Ascending aorta (tissue), 2 donors: ENCODE measurements at regions not wholly inside any gene's neighbourhood (a gene's known extent, or its start where the extent isn't known, plus 50 kb on each side); places are given as distances from the start of the nearest gene placed in this dataset.

Experiments
- DNase-seq, 2 donors: peaks; one replicate each; pipeline ENCODE4 v3.0.0-alpha.2; 2019; ENCODE audit warnings: low spot score in 2 of 2
- H3K27ac ChIP-seq, 2 donors: fragments of 200-600 bp; sonication (generic); one replicate each; pipeline ENCODE4 v1.5.1; 2016 to 2017; ENCODE audit warnings: mild to moderate bottlenecking in 1 of 2
- H3K27me3 ChIP-seq: fragments of 200-600 bp; sonication (generic); one replicate; pipeline ENCODE4 v1.5.1; 2017
- H3K36me3 ChIP-seq, 2 donors: fragments of 200-600 bp; sonication (generic); one replicate each; pipeline ENCODE4 v1.5.1; 2016
- H3K4me1 ChIP-seq, 2 donors: fragments of 200-600 bp; sonication (generic); one replicate each; pipeline ENCODE4 v1.5.1; 2016 to 2017; ENCODE audit warnings: mild to moderate bottlenecking in 1 of 2
- H3K4me3 ChIP-seq, 2 donors: fragments of 200-600 bp; sonication (generic); one replicate each; pipeline ENCODE4 v1.5.1; 2016 to 2017; ENCODE audit warnings: mild to moderate bottlenecking in 1 of 2
- H3K9me3 ChIP-seq, 2 donors: fragments of 200-600 bp; sonication (generic); one replicate each; pipeline ENCODE4 v1.5.1; 2016
- intact Hi-C: fragments of 100-400 bp; cut with DNase I; formaldehyde crosslinking; loops from one replicate; pipeline ENCODE4 v1.15.1; 2023
- TF ChIP-seq, protein P1 (sequence below), 3 experiments: fragments of 200-600 bp in 2 of 3; fragments of 450-650 bp in 1 of 3; sonication (generic) in 2 of 3; IDR thresholded peaks; one replicate each; pipeline ENCODE4 v1.5.1; 2016 to 2019; ENCODE audit warnings: antibody characterized with exemption in 3 of 3, mild to moderate bottlenecking in 1 of 3, moderate library complexity in 1 of 3

DNA sequence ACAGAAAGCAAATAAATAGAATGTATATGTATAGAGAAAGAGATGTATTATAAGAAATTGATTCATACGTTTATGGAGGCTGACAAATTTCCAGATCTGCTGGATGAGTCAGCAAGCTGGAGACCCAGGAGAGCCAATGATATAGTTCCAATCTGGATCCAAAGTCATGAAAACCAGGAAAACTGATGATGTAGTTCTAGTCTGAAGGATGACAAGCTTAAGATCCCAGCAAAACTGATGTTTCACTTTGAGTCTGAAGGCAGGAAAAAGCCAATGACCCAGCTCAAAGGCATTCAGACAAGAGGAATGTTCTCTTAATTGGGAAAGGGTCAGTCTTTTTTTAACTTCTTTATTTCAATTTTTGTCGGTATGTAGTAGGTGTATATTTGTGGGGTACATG, 102.6 kb downstream of the LHFPL1 start:
- H3K9me3 ChIP-seq, result no peaks in the 10 kb centered on the region
- no peaks in the 10 kb centered on the region for H3K4me1 ChIP-seq
- no peaks in the 10 kb centered on the region for H3K27me3 ChIP-seq
- TF ChIP-seq, protein P1, sequence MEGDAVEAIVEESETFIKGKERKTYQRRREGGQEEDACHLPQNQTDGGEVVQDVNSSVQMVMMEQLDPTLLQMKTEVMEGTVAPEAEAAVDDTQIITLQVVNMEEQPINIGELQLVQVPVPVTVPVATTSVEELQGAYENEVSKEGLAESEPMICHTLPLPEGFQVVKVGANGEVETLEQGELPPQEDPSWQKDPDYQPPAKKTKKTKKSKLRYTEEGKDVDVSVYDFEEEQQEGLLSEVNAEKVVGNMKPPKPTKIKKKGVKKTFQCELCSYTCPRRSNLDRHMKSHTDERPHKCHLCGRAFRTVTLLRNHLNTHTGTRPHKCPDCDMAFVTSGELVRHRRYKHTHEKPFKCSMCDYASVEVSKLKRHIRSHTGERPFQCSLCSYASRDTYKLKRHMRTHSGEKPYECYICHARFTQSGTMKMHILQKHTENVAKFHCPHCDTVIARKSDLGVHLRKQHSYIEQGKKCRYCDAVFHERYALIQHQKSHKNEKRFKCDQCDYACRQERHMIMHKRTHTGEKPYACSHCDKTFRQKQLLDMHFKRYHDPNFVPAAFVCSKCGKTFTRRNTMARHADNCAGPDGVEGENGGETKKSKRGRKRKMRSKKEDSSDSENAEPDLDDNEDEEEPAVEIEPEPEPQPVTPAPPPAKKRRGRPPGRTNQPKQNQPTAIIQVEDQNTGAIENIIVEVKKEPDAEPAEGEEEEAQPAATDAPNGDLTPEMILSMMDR (IDR thresholded peaks at IDR 0.05), result no peak
- no peak overlapping the region for H3K27ac ChIP-seq
- DNase-seq, result no peak
- no peak overlapping the region for H3K4me3 ChIP-seq
- intact Hi-C loops, result no loop called here
- H3K36me3 ChIP-seq, result no peaks in the 10 kb centered on the region

DNA sequence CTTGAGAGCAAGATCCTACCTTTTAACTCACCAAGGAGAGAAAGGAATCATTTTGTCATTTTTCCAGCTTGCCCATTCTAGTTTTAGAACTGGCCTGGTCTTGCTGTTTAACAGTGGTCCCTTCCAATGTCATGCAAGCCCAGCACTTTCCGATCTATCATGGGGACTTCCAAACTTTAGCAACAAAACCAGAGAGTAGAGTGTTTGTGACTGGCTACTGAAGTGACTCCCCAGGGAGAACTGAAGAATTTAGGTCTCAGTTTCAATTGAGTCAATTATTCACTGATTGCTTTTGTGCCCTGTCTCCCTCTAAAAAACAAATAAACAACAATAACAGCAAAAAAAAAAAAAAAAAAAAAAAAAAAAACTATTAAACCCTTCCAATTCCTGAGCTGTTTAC, 108.3 kb downstream of the LHFPL1 start:
- Histone ChIP-seq H3K4me1 (no peaks in the 10 kb centered on the region), H3K36me3 (no peaks in the 10 kb centered on the region), H3K4me3 (no peak overlapping the region), H3K27me3 (no peaks in the 10 kb centered on the region), H3K27ac (no peak overlapping the region), H3K9me3 (no peaks in the 10 kb centered on the region)
- TF ChIP-seq, protein P1 (IDR thresholded peaks at IDR 0.05), result no peak
- intact Hi-C loops, result no loop called here
- DNase-seq, result no peak

DNA sequence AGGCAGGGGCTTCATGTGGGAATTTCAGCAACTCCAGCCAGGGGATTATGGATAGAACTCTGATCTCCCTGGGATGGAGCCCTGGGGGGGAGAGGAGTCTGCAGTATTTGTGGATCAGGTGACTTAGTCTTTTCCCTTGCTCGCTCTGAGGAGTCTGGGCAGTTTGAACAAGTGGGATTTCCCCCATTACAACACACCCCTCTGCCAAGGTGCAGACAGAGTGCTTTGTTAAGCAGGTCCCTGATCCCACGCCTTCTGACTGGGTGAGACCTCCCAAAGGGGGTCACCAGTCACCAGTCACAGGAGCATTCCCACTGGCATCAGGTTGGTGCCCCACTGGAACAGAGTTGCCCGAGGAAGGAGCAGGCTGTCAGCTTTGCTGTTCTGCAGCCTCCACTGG, 123.9 kb downstream of the LHFPL1 start:
- H3K4me3 ChIP-seq, result no peak overlapping the region
- TF ChIP-seq, protein P1 (IDR thresholded peaks at IDR 0.05), result no peak
- H3K9me3 ChIP-seq, result no peaks in the 10 kb centered on the region
- no peak for DNase-seq
- intact Hi-C loops, result no loop called here
- no peak overlapping the region for H3K27ac ChIP-seq
- H3K36me3 ChIP-seq, result no peaks in the 10 kb centered on the region
- no peaks in the 10 kb centered on the region for H3K27me3 ChIP-seq
- no peaks in the 10 kb centered on the region for H3K4me1 ChIP-seq

DNA sequence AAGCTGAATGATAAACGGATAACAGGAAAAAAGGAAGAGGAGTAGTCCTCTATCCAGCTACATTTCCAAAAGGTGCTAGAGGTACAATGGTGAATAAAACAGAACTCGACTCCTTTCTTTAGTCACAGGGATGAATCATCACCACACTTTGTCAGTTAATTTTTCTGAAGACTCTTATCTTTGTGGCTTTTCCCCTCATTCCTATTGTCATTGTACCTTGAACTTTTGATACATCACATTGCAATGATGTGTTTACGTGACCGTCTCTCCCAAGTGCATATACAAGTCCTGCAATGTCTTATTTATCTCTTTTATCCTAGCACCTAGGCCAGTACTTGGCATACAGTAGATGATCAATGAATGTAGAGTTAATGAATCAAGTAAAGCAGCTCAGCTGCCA, 134.7 kb downstream of the LHFPL1 start:
- H3K4me3 ChIP-seq, result no peak overlapping the region
- no peaks in the 10 kb centered on the region for H3K9me3 ChIP-seq
- no peaks in the 10 kb centered on the region for H3K27me3 ChIP-seq
- no peaks in the 10 kb centered on the region for H3K36me3 ChIP-seq
- no peak overlapping the region for H3K27ac ChIP-seq
- intact Hi-C loops, result no loop called here
- TF ChIP-seq, protein P1 (IDR thresholded peaks at IDR 0.05), result no peak
- no peak for DNase-seq
- H3K4me1 ChIP-seq, result no peaks in the 10 kb centered on the region

DNA sequence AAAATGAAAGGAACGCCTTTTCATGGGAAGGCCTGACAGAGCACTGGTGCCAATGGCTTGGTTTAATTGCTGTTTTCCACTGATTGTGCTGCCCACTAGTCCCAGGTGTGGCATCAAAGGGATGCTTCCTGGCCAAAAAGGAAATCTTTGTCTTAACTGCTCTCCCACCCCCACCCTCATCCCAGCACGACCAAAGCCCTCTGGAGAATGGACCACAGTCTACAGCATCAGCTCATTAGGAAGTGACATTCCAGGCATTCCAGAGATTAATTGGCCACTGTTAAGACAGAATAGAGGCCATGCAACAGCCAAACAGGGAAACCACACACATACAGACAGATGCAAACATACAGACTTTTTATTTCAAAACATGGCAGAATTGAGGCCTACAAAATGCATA, 143.2 kb downstream of the LHFPL1 start:
- intact Hi-C loops, result no loop called here

DNA sequence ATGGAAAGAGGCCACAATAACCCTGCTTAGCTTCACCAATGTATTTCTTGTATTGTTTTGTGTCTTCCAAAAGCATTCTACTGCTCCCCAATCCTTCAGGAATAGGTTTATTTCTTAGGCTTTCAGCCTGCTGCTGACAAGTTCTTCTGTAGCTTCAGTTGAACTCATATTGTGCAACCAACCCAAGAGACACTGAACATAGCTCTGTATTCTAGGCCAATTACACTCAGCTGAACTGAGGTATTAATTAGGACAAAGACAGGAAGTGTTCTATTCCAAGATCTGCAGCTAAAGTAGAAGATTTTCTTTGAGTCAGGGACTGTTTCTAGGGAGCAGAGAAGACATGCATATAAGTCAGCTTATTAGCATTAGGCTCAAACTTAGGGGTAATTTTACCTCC, 151.8 kb downstream of the LHFPL1 start:
- Histone ChIP-seq H3K27me3 (no peaks in the 10 kb centered on the region), H3K4me3 (no peak overlapping the region), H3K36me3 (no peaks in the 10 kb centered on the region), H3K27ac (no peak overlapping the region), H3K9me3 (no peaks in the 10 kb centered on the region), H3K4me1 (no peaks in the 10 kb centered on the region)
- DNase-seq, result no peak
- intact Hi-C loops, result no loop called here
- TF ChIP-seq, protein P1 (IDR thresholded peaks at IDR 0.05), result no peak

More for the DNA sequence above, 143.2 kb downstream of the LHFPL1 start:
- Histone ChIP-seq H3K4me3 (no peak overlapping the region), H3K27me3 (no peaks in the 10 kb centered on the region), H3K9me3 (no peaks in the 10 kb centered on the region), H3K4me1 (no peaks in the 10 kb centered on the region), H3K27ac (no peak overlapping the region), H3K36me3 (no peaks in the 10 kb centered on the region)
- TF ChIP-seq, protein P1 (IDR thresholded peaks at IDR 0.05), result no peak
- no peak for DNase-seq
